Prostate gland (tissue), 1 donor: ENCODE measurements at regions not wholly inside any gene's neighbourhood (a gene's known extent, or its start where the extent isn't known, plus 50 kb on each side); places are given as distances from the start of the nearest gene placed in this dataset.

ENCODE experiments used
- POLR2A ChIP-seq: fragments of 450-650 bp; IDR thresholded peaks from one replicate; pipeline ENCODE4 v1.6.1; 2016; ENCODE audit warnings: antibody characterized with exemption, mild to moderate bottlenecking
- POLR2AphosphoS5 ChIP-seq: sonication (generic); formaldehyde crosslinking; IDR thresholded peaks from one replicate; pipeline ENCODE4 v1.6.1; 2017; ENCODE audit warnings: antibody characterized with exemption

DNA sequence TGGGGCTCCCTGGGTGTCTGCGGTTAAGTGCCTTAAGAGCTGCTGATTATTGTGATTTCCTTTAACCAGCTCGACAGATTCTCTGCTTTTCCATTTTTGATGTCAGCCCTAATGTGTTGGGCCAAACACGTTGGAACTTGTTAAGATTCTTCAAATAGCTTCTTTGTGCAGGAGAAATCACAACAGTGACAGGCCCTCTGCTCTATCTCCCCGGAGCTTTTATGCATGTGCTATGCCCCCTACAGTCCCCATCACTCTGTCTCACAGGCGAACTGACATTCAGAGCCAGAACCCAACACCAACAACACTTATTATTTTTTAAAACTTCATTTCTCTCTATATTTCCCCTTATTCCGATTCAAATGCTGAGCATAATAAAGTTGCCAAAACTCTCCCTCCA is 371.7 kb upstream of the CELF4 start:
- TF ChIP-seq POLR2AphosphoS5 (no peak), POLR2A (no peak)
